ENCODE measurements at regions not wholly inside any gene's neighbourhood (a gene's known extent, or its start where the extent isn't known, plus 50 kb on each side); places are given as distances from the start of the nearest gene placed in this dataset.

- H3K4me1 ChIP-seq (ENCODE audit: control insufficient read depth, insufficient read depth, low read length) = no peaks in the 10 kb centered on the region
- no peak overlapping the region for H3K4me3 ChIP-seq (ENCODE audit: low read length)
- H3K9ac ChIP-seq (ENCODE audit: low read length) = no peak overlapping the region
- no peaks in the 10 kb centered on the region for H3K36me3 ChIP-seq (ENCODE audit: control insufficient read depth, insufficient read depth, low read length)
- no peaks in the 10 kb centered on the region for H3K27me3 ChIP-seq (ENCODE audit: control insufficient read depth, insufficient read depth, low read length)
- no peak overlapping the region for H3K27ac ChIP-seq (ENCODE audit: low read depth, low read length)
These were observed 121.7 kb upstream of the RGMB start for GRCh38 chr5:98651715-98652114.

- Histone ChIP-seq H3K4me1 (ENCODE audit: control insufficient read depth, insufficient read depth, low read length) (no peaks in the 10 kb centered on the region), H3K9ac (ENCODE audit: low read length) (no peak overlapping the region), H3K27me3 (ENCODE audit: control insufficient read depth, insufficient read depth, low read length) (no peaks in the 10 kb centered on the region), H3K27ac (ENCODE audit: low read depth, low read length) (no peak overlapping the region), H3K36me3 (ENCODE audit: control insufficient read depth, insufficient read depth, low read length) (no peaks in the 10 kb centered on the region), H3K4me3 (ENCODE audit: low read length) (no peak overlapping the region)
These were observed 117.2 kb upstream of the RGMB start for GRCh38 chr5:98656125-98656795.

DNA sequence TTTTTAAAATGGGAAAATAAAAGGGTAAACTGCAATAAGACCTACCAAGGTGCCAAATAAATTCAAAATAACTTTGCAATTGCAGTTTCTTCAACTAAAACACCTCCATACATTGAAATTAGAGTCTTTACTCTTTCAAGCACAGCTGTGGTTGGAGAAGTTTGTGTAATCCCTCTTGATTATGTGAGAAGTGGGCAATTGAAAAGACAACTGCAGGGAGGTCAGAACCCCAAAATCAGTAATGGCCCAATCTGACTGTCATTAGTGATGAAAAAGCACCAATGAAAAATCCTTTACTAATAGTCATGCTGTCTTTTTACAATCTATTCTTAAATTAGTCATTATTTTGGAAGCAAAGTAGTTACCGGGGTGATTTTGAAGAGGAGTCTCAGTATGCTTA lies 116.7 kb upstream of the RGMB start:
- Histone ChIP-seq H3K36me3 (ENCODE audit: control insufficient read depth, insufficient read depth, low read length) (no peaks in the 10 kb centered on the region), H3K9ac (ENCODE audit: low read length) (no peak overlapping the region), H3K4me1 (ENCODE audit: control insufficient read depth, insufficient read depth, low read length) (no peaks in the 10 kb centered on the region), H3K4me3 (ENCODE audit: low read length) (no peak overlapping the region), H3K27me3 (ENCODE audit: control insufficient read depth, insufficient read depth, low read length) (no peaks in the 10 kb centered on the region), H3K27ac (ENCODE audit: low read depth, low read length) (no peak overlapping the region)

GRCh38 chr5:98657559-98657958 lies 115.9 kb upstream of the RGMB start:
- no peak overlapping the region for H3K27ac ChIP-seq (ENCODE audit: low read depth, low read length)
- no peaks in the 10 kb centered on the region for H3K36me3 ChIP-seq (ENCODE audit: control insufficient read depth, insufficient read depth, low read length)
- H3K9ac ChIP-seq (ENCODE audit: low read length) = no peak overlapping the region
- no peaks in the 10 kb centered on the region for H3K27me3 ChIP-seq (ENCODE audit: control insufficient read depth, insufficient read depth, low read length)
- H3K4me3 ChIP-seq (ENCODE audit: low read length) = no peak overlapping the region
- H3K4me1 ChIP-seq (ENCODE audit: control insufficient read depth, insufficient read depth, low read length) = no peaks in the 10 kb centered on the region

DNA sequence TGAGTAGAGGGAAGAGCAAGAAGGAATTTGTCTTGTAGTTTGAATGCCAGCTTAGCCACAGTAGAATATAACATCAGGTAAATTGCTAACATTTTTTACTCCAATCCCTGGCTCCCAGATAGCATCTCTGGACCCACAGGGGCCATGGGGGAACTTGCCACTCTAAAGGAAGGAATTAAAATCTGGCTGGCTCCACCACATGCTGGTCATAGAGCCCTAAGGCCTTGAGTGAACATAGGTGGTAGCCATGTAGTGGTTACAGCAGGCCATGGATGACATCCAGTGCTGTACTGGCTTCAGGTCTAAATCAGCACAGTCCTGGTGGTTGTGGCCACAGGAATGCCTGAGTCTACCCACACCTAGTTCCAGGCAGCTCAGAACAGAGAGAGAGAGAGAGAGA lies 109.9 kb upstream of the RGMB start:
- H3K27ac ChIP-seq (ENCODE audit: low read depth, low read length) = no peak overlapping the region
- H3K4me1 ChIP-seq (ENCODE audit: control insufficient read depth, insufficient read depth, low read length) = no peaks in the 10 kb centered on the region
- no peaks in the 10 kb centered on the region for H3K27me3 ChIP-seq (ENCODE audit: control insufficient read depth, insufficient read depth, low read length)
- no peak overlapping the region for H3K9ac ChIP-seq (ENCODE audit: low read length)
- H3K36me3 ChIP-seq (ENCODE audit: control insufficient read depth, insufficient read depth, low read length) = no peaks in the 10 kb centered on the region
- no peak overlapping the region for H3K4me3 ChIP-seq (ENCODE audit: low read length)

- no peaks in the 10 kb centered on the region for H3K27me3 ChIP-seq (ENCODE audit: control insufficient read depth, insufficient read depth, low read length)
- H3K27ac ChIP-seq (ENCODE audit: low read depth, low read length) = no peak overlapping the region
- no peak overlapping the region for H3K9ac ChIP-seq (ENCODE audit: low read length)
- H3K4me1 ChIP-seq (ENCODE audit: control insufficient read depth, insufficient read depth, low read length) = no peaks in the 10 kb centered on the region
- H3K36me3 ChIP-seq (ENCODE audit: control insufficient read depth, insufficient read depth, low read length) = no peaks in the 10 kb centered on the region
- H3K4me3 ChIP-seq (ENCODE audit: low read length) = no peak overlapping the region
These were observed 108.7 kb upstream of the RGMB start for GRCh38 chr5:98664736-98665135.

DNA sequence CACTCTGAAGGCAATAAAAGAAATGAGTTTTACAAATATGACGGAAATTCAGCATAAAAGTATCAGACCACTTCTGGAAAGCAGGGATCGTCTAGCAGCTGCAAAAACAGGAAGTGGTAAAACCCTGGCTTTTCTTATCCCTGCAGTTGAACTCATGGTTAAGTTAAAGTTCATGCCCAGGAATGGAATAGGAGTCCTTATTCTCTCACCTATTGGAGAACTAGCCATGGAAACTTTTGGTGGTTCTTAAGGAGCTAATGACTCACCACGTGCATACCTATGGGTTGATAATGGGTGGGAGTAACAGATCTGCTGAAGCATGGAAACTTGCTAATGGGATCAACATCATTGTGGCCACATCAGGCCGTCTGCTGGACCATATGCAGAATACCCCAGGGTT lies 93.5 kb upstream of the RGMB start:
- no peak overlapping the region for H3K27ac ChIP-seq (ENCODE audit: low read depth, low read length)
- H3K9ac ChIP-seq (ENCODE audit: low read length) = no peak overlapping the region
- no peaks in the 10 kb centered on the region for H3K36me3 ChIP-seq (ENCODE audit: control insufficient read depth, insufficient read depth, low read length)
- no peaks in the 10 kb centered on the region for H3K27me3 ChIP-seq (ENCODE audit: control insufficient read depth, insufficient read depth, low read length)
- H3K4me1 ChIP-seq (ENCODE audit: control insufficient read depth, insufficient read depth, low read length) = no peaks in the 10 kb centered on the region
- no peak overlapping the region for H3K4me3 ChIP-seq (ENCODE audit: low read length)

GRCh38 chr5:98690002-98690401 lies 83.5 kb upstream of the RGMB start:
- no peak overlapping the region for H3K4me3 ChIP-seq (ENCODE audit: low read length)
- no peaks in the 10 kb centered on the region for H3K4me1 ChIP-seq (ENCODE audit: control insufficient read depth, insufficient read depth, low read length)
- no peak overlapping the region for H3K27ac ChIP-seq (ENCODE audit: low read depth, low read length)
- H3K36me3 ChIP-seq (ENCODE audit: control insufficient read depth, insufficient read depth, low read length) = no peaks in the 10 kb centered on the region
- H3K9ac ChIP-seq (ENCODE audit: low read length) = no peak overlapping the region
- H3K27me3 ChIP-seq (ENCODE audit: control insufficient read depth, insufficient read depth, low read length) = no peaks in the 10 kb centered on the region

GRCh38 chr5:98694902-98695301 lies 78.6 kb upstream of the RGMB start:
- Histone ChIP-seq H3K4me1 (ENCODE audit: control insufficient read depth, insufficient read depth, low read length) (no peaks in the 10 kb centered on the region), H3K36me3 (ENCODE audit: control insufficient read depth, insufficient read depth, low read length) (no peaks in the 10 kb centered on the region), H3K9ac (ENCODE audit: low read length) (no peak overlapping the region), H3K27ac (ENCODE audit: low read depth, low read length) (no peak overlapping the region), H3K27me3 (ENCODE audit: control insufficient read depth, insufficient read depth, low read length) (no peaks in the 10 kb centered on the region), H3K4me3 (ENCODE audit: low read length) (no peak overlapping the region)

DNA sequence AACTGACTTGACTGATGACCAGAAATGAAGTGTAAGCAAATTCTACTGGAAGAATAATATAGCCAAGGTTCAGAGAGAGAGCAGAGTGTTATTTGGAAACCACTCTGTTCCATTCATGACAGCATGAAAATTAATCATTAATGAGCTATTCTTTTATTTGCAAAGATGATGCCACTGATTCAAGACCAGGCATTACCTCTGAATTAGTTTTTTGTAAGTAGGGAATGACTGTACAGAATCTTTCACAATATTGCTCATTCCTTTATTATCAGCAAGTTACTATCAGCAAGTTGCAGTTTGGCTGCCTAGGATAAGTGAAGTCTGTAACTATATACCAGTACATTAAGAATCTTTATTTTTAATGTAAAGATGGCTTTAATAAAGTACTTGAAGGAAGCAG lies 75.1 kb upstream of the RGMB start:
- no peaks in the 10 kb centered on the region for H3K36me3 ChIP-seq (ENCODE audit: control insufficient read depth, insufficient read depth, low read length)

DNA sequence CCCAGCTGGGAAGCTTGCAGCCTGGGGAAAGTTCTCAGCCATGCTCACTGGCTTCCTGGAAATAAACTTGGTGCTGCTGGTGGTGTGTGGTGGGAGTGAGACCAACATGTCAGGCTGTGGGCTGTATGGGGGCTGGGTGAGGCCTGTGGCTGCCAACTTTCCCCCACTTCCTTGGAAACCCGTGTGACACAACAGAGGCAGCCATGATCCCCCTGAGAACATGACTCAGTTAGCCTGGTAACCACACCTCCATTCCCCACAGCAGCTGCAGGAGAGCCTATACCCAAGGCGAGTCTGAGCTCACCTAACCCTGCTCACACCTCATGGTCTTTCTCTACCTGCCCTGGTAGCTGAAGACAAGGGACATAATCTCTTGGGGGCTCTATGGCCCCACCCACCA lies 72.7 kb upstream of the RGMB start:
- no peaks in the 10 kb centered on the region for H3K27me3 ChIP-seq (ENCODE audit: control insufficient read depth, insufficient read depth, low read length)
- no peak overlapping the region for H3K27ac ChIP-seq (ENCODE audit: low read depth, low read length)
- H3K4me3 ChIP-seq (ENCODE audit: low read length) = no peak overlapping the region
- no peaks in the 10 kb centered on the region for H3K4me1 ChIP-seq (ENCODE audit: control insufficient read depth, insufficient read depth, low read length)
- H3K36me3 ChIP-seq (ENCODE audit: control insufficient read depth, insufficient read depth, low read length) = no peaks in the 10 kb centered on the region
- no peak overlapping the region for H3K9ac ChIP-seq (ENCODE audit: low read length)

More for the DNA sequence above, 75.1 kb upstream of the RGMB start:
- Histone ChIP-seq H3K4me3 (ENCODE audit: low read length) (no peak overlapping the region), H3K27ac (ENCODE audit: low read depth, low read length) (no peak overlapping the region), H3K27me3 (ENCODE audit: control insufficient read depth, insufficient read depth, low read length) (no peaks in the 10 kb centered on the region), H3K4me1 (ENCODE audit: control insufficient read depth, insufficient read depth, low read length) (no peaks in the 10 kb centered on the region), H3K9ac (ENCODE audit: low read length) (no peak overlapping the region)

DNA sequence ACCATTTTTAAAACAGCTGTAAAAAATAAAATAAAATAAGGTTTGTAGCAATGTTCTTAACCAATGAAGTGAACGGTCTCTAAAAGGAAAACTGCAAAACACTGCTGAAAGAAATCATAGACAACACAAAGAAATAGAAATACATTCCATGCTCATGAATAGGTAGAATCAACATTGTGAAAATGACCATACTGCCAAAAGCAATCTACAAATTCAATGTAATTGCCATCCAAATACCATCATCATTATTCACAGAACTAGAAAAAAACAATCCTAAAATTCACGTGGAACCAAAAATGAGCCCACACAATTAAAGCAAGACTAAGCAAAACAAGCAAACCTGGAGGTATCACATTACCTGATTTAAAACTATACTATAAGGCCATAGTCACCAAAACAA lies 67.6 kb upstream of the RGMB start:
- H3K27me3 ChIP-seq (ENCODE audit: control insufficient read depth, insufficient read depth, low read length) = no peaks in the 10 kb centered on the region
- no peak overlapping the region for H3K4me3 ChIP-seq (ENCODE audit: low read length)
- H3K4me1 ChIP-seq (ENCODE audit: control insufficient read depth, insufficient read depth, low read length) = no peaks in the 10 kb centered on the region
- no peaks in the 10 kb centered on the region for H3K36me3 ChIP-seq (ENCODE audit: control insufficient read depth, insufficient read depth, low read length)
- no peak overlapping the region for H3K9ac ChIP-seq (ENCODE audit: low read length)
- H3K27ac ChIP-seq (ENCODE audit: low read depth, low read length) = no peak overlapping the region

DNA sequence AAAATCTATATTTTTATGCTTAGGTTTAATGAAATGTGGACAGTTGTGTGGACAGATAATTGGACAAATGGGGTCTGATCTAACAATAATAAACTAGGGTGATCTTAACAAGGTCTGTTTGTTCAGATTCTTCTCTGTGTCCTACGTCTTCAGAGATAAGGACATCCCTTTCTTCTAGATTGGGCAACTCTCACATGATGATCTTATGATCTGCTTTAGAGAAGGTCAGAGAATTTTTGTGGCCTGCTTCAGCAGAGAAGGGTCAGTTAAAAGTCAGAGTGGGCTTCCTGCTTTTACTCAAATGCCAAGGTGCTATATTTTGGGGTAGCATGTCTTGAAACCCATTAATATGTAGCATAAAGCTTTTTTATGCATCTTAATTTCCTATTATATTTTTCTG lies 63.8 kb upstream of the RGMB start:
- H3K9ac ChIP-seq (ENCODE audit: low read length) = no peak overlapping the region

More for the DNA sequence above, 63.8 kb upstream of the RGMB start:
- H3K27me3 ChIP-seq (ENCODE audit: control insufficient read depth, insufficient read depth, low read length) = no peaks in the 10 kb centered on the region
- no peak overlapping the region for H3K27ac ChIP-seq (ENCODE audit: low read depth, low read length)
- no peak overlapping the region for H3K4me3 ChIP-seq (ENCODE audit: low read length)
- no peaks in the 10 kb centered on the region for H3K36me3 ChIP-seq (ENCODE audit: control insufficient read depth, insufficient read depth, low read length)
- H3K4me1 ChIP-seq (ENCODE audit: control insufficient read depth, insufficient read depth, low read length) = no peaks in the 10 kb centered on the region
